K562 (cell line): ENCODE measurements at regions not wholly inside any gene's neighbourhood (a gene's known extent, or its start where the extent isn't known, plus 50 kb on each side); places are given as distances from the start of the nearest gene placed in this dataset.

Source experiments
- ATAC-seq: fragments of 200-7000 bp; cut with Tn5 transposase; 3 replicates; pipeline ENCODE4 v1.9.1; 2020; ENCODE audit warnings: moderate library complexity
- BruUV-seq: library from RNA; stranded (reverse); fragments of 400-500 nt; replicated peaks from 2 replicates; lab custom pipeline; 2021; lab: Mats Ljungman, UMichigan
- CTCF ChIA-PET: fragments of 300-600 bp; formaldehyde crosslinking; extraction: SDS; loops from one replicate; lab custom pipeline; 2021; ENCODE audit warnings: low intra/inter-chr PET ratio; lab: Yijun Ruan, JAX
- POLR2A ChIA-PET: fragments of 300-600, 350-650 bp; sonication (Branson Sonifier 250); formaldehyde crosslinking; extraction: SDS; loops from one replicate; lab custom pipeline; 2021; ENCODE audit warnings: antibody characterized with exemption, inconsistent platforms; lab: Yijun Ruan, JAX
- DNase-seq, 4 experiments: peaks; one replicate each; pipeline versions ENCODE4 v3.0.0 to v3.0.0-alpha.2; 2011 to 2018; ENCODE audit warnings: low spot score in 3 of 4, mixed read lengths in 3 of 4; ENCODE audit errors: extremely low read depth in 1 of 4
- FAIRE-seq: peaks from 2 replicates; lab custom pipeline; 2011; peaks lifted over from hg19 to GRCh38; lab: Jason Lieb, UNC
- H2AFZ ChIP-seq: 2 replicates; pipeline ENCODE4 v1.6.0; 2011; ENCODE audit warnings: low read depth, low read length, control low read depth, inconsistent platforms
- H3K27ac ChIP-seq: fragments of 200-600 bp; 3 replicates; pipeline ENCODE4 v1.8.0; 2011; ENCODE audit warnings: low read depth, mild to moderate bottlenecking, control low read depth, inconsistent platforms, low read length, moderate library complexity, mixed read lengths; ENCODE audit errors: extremely low read depth
- H3K27me3 ChIP-seq, 2 experiments: fragments of 300-600 bp in 1 of 2; 2 replicates in 1 of 2; 3 replicates in 1 of 2; pipeline versions ENCODE4 v1.6.0 to v1.8.0; 2011; ENCODE audit warnings: inconsistent platforms in 2 of 2, low read length in 2 of 2, mild to moderate bottlenecking in 1 of 2, mixed read lengths in 1 of 2, moderate library complexity in 1 of 2; ENCODE audit not compliant: control insufficient read depth in 2 of 2, insufficient read depth in 2 of 2
- H3K36me3 ChIP-seq: fragments of 300-600 bp; 3 replicates; pipeline ENCODE4 v1.8.0; 2011; ENCODE audit warnings: mild to moderate bottlenecking, low read length, inconsistent platforms; ENCODE audit not compliant: control insufficient read depth, insufficient read depth
- H3K4me1 ChIP-seq, 2 experiments: fragments of 200-600 bp in 1 of 2; replicated peaks in 1 of 2; 2 replicates in 1 of 2; 3 replicates in 1 of 2; pipeline versions ENCODE4 v1.5.1 to v1.8.0; 2011; ENCODE audit warnings: inconsistent platforms in 2 of 2, low read length in 2 of 2, mild to moderate bottlenecking in 1 of 2, mixed read lengths in 1 of 2, moderate library complexity in 1 of 2; ENCODE audit not compliant: control insufficient read depth in 2 of 2, insufficient read depth in 2 of 2
- H3K4me2 ChIP-seq: 2 replicates; pipeline ENCODE4 v1.6.1; 2011; ENCODE audit warnings: low read length, control low read depth, inconsistent platforms, mixed read lengths; ENCODE audit not compliant: insufficient read depth
- H3K4me3 ChIP-seq: fragments of 200-600 bp; sonication (generic), shearing (Covaris generic); 2 replicates; pipeline ENCODE4 v1.5.1; 2016; ENCODE audit warnings: control low read depth, inconsistent platforms
- H3K79me2 ChIP-seq: fragments of 200-600 bp; 3 replicates; pipeline ENCODE4 v1.8.0; 2011; ENCODE audit warnings: low read length, inconsistent platforms; ENCODE audit not compliant: control insufficient read depth, insufficient read depth
- H3K9ac ChIP-seq, 2 experiments: 2 replicates each; pipeline versions ENCODE4 v1.6.0 to v1.6.1; 2011; ENCODE audit warnings: low read depth in 2 of 2, low read length in 2 of 2, control low read depth in 1 of 2, inconsistent platforms in 1 of 2, mild to moderate bottlenecking in 1 of 2, mixed read lengths in 1 of 2; ENCODE audit not compliant: insufficient read depth in 1 of 2
- H3K9me1 ChIP-seq: one replicate; pipeline ENCODE4 v1.6.0; 2011; ENCODE audit warnings: inconsistent platforms, mild to moderate bottlenecking, low read length, moderate library complexity; ENCODE audit not compliant: control insufficient read depth, insufficient read depth
- H3K9me3 ChIP-seq: replicated peaks from 2 replicates; pipeline ENCODE4 v1.5.1; 2011; ENCODE audit warnings: low read depth, low read length, inconsistent platforms; ENCODE audit not compliant: control insufficient read depth, insufficient read depth
- H4K20me1 ChIP-seq: replicated peaks from 2 replicates; pipeline ENCODE4 v1.6.1; 2011; ENCODE audit warnings: low read length, inconsistent platforms, mixed read lengths; ENCODE audit not compliant: control insufficient read depth, insufficient read depth
- CAMTA2 ChIP-seq: fragments of 250-450 bp; sonication (Bioruptor Pico); conservative IDR thresholded peaks from 2 replicates; pipeline ENCODE4 v1.5.1; 2022
- CEBPZ ChIP-seq: fragments of 150-350 bp; IDR thresholded peaks from 2 replicates; pipeline ENCODE4 v1.6.1; 2014; ENCODE audit warnings: low read depth, mild to moderate bottlenecking, low read length, borderline replicate concordance
- CGGBP1 ChIP-seq: fragments of 250-450 bp; sonication (Bioruptor Pico); IDR thresholded peaks from 2 replicates; pipeline ENCODE4 v1.9.0; 2021; ENCODE audit warnings: mild to moderate bottlenecking
- FOS ChIP-seq: IDR thresholded peaks from 3 replicates; pipeline ENCODE4 v1.6.1; 2011; ENCODE audit not compliant: insufficient read length; ENCODE audit errors: extremely low read depth
- HCFC1 ChIP-seq: IDR thresholded peaks from 2 replicates; pipeline ENCODE4 v1.6.1; 2012; ENCODE audit warnings: low read depth, low read length, improper control_type of control experiment
- PHB ChIP-seq: fragments of 250-450 bp; sonication (Bioruptor Pico); IDR thresholded peaks from 2 replicates; pipeline ENCODE4 v1.5.0; 2021
- RFX5 ChIP-seq: IDR thresholded peaks from 2 replicates; pipeline ENCODE4 v1.6.1; 2011; ENCODE audit warnings: low read depth, mild to moderate bottlenecking, improper control_type of control experiment, low read length
- SUPT5H ChIP-seq: fragments of 450-650 bp; IDR thresholded peaks from 2 replicates; pipeline ENCODE4 v1.6.1; 2016
- TEAD1 ChIP-seq, 2 experiments: fragments of 450-650 bp in 1 of 2; sonication (generic) in 1 of 2; formaldehyde crosslinking; IDR thresholded peaks; 2 replicates each; pipeline versions ENCODE4 v1.4.0 to v1.8.0; 2020 to 2022; ENCODE audit warnings: mild to moderate bottlenecking in 2 of 2, missing genetic modification reagents in 1 of 2
- THAP7 ChIP-seq: fragments of 250-450 bp; sonication (Bioruptor Pico); IDR thresholded peaks from 2 replicates; pipeline ENCODE4 v1.5.0; 2021
- VEZF1 ChIP-seq: fragments of 200-800 bp; sonication (Bioruptor generic); IDR thresholded peaks from 2 replicates; pipeline ENCODE4 v1.6.1; 2017; ENCODE audit warnings: missing genetic modification characterization, missing compliant biosample characterization
- ZNF449 ChIP-seq: fragments of 250-450 bp; sonication (Bioruptor Pico); IDR thresholded peaks from 2 replicates; pipeline ENCODE4 v1.8.0; 2022; ENCODE audit warnings: moderate library complexity, mild to moderate bottlenecking, inconsistent platforms
- ZNF511 ChIP-seq: sonication (generic); formaldehyde crosslinking; IDR thresholded peaks from 2 replicates; pipeline ENCODE4 v1.8.0; 2022; ENCODE audit warnings: mild to moderate bottlenecking, missing genetic modification reagents
- WGBS: fragments of 100-300 bp; shearing (Covaris generic); methylation state at CpG from one replicate; pipeline ENCODE4 v1.1.6; 2016; ENCODE audit warnings: low coverage, mixed read lengths; ENCODE audit not compliant: insufficient coverage; ENCODE audit errors: missing lambda C conversion rate; 5-methylcytosine and 5-hydroxymethylcytosine counted together
- in situ Hi-C: fragments of 300-500 bp; cut with MboI; formaldehyde crosslinking; loops from 4 replicates; pipeline ENCODE4 v1.15.0; 2018; ENCODE audit warnings: inconsistent platforms, mixed read lengths
- intact Hi-C: fragments of 100-400 bp; cut with micrococcal nuclease; formaldehyde crosslinking; loops from 2 replicates; pipeline ENCODE4 v1.14.2; 2022

GRCh38 chr5:124883681-124884080, 137.2 kb upstream of the ZNF608 start (continued):
- TF ChIP-seq ZNF449 (CRISPR knock-in tag) (no peak), TEAD1 (CRISPR knock-in tag; IDR thresholded peaks at IDR 0.05) (no peak)

GRCh38 chr5:124884114-124884513, 137.7 kb upstream of the ZNF608 start:
- CTCF ChIA-PET: no interaction called here
- no peak overlapping the region for H3K4me2 ChIP-seq
- no peak overlapping the region for H3K9ac ChIP-seq
- intact Hi-C loops (no loop called here), in situ Hi-C loops (no loop called here)
- H3K79me2 ChIP-seq: no peaks in the 10 kb centered on the region
- H3K9me3 ChIP-seq: no peaks in the 10 kb centered on the region
- no peaks in the 10 kb centered on the region for H3K4me1 ChIP-seq
- H2AFZ ChIP-seq: no peak overlapping the region
- H3K27ac ChIP-seq: no peak overlapping the region
- no peaks in the 10 kb centered on the region for H3K36me3 ChIP-seq
- ATAC-seq (no peak), DNase-seq (no peak), FAIRE-seq (no peak)
- 36% methylated on average over 6 of the region's 6 CpGs for WGBS
- H3K9me1 ChIP-seq: no peaks in the 10 kb centered on the region
- BruUV-seq: no TSS peak
- H4K20me1 ChIP-seq: no peaks in the 10 kb centered on the region
- H3K27me3 ChIP-seq: no peaks in the 10 kb centered on the region
- H3K4me3 ChIP-seq: no peak overlapping the region
- POLR2A ChIA-PET: no interaction called here
- TF ChIP-seq CGGBP1 (CRISPR knock-in tag): no peak
- no peak for TF ChIP-seq SUPT5H
- no peak for TF ChIP-seq HCFC1
- no peak for TF ChIP-seq FOS
- no peak for TF ChIP-seq VEZF1 (CRISPR knock-in tag)
- no peak for TF ChIP-seq PHB (CRISPR knock-in tag)
- TF ChIP-seq THAP7 (CRISPR knock-in tag): no peak
- no peak for TF ChIP-seq ZNF511 (CRISPR knock-in tag)
- TF ChIP-seq CEBPZ: no peak
- TF ChIP-seq RFX5: no peak
- TF ChIP-seq CAMTA2 (CRISPR knock-in tag): no peak
